ENCODE measurements at regions not wholly inside any gene's neighbourhood (a gene's known extent, or its start where the extent isn't known, plus 50 kb on each side); places are given as distances from the start of the nearest gene placed in this dataset.

DNA sequence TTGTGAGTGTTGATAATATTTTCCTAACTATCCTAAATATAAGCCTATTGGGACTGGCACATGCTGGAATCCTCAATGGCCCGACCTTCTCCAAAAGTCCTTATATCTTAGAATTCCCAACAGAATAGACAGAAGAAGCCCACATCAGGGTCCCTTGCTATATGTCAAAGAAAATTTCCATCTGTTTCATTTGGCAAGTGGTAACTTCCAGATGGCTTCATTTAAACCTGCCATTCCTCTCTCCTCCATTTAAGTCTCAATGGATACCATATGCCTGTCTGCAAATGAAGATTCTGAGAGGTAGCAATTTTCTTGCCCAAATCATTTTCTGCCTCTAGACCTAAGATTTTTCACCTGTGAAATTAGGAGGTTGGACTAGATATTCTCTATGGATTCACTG lies 73.1 kb upstream of the KCNA4 start:
- DNase-seq (ENCODE audit: low spot score), result no peak

DNA sequence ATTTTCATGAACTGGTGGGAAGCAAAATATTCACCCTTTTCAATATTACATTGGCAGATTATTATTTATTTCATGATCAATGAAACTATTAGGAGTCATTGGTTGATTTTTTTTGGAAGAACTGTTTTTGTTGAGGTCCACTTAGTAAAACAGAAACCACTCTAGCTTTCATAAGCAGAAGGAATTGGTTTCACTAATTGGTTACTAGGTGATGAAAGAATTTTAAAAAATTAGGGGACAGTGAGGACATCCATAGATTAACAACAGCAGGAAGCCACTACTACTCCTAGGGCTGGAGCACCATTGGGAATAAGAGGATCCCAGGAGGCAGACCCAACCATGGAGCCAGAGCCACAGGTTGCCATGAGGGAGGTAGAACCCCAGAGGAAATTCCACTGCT lies 74.4 kb upstream of the KCNA4 start:
- no peak for DNase-seq (ENCODE audit: low spot score)

DNA sequence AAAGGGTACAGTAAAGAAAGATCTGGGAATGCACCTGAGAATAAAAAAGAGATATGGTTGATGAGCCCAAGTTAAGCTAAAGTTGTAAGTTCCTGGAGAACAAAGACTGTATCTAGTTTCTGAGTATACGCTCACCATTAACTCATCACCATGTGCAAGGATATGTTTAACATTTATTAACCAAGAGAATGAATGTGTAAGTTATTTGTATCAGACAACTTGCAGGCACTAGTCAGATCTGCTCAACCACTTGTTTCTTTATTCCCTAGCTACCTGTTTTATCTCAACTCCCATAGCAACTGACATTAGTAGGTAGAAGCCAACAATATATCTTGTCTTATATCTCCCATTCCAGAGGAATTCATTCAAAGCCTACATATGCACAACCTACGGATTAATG lies 74.9 kb upstream of the KCNA4 start:
- DNase-seq (ENCODE audit: low spot score), result no peak

DNA sequence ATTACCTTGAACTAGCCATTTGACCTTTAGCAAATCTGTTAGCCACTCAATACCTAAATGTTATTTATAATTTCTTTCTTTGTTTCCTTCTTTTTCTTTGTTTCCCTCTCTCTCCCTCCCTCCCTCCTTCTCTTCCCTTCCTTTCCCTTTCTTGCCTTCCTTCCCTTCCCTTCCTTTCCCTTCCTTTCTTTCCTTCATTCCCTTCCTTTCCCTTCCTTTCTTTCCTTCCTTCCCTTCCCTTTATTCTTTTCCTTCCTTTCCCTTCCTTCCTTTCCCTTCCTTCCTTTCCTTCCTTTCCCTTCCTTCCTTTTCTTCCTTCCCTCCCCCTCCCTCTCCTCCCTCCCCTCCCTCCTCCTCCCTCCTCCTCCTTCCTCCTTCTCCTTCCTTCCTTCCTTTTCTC lies 75.7 kb upstream of the KCNA4 start:
- no peak for DNase-seq (ENCODE audit: low spot score)

DNA sequence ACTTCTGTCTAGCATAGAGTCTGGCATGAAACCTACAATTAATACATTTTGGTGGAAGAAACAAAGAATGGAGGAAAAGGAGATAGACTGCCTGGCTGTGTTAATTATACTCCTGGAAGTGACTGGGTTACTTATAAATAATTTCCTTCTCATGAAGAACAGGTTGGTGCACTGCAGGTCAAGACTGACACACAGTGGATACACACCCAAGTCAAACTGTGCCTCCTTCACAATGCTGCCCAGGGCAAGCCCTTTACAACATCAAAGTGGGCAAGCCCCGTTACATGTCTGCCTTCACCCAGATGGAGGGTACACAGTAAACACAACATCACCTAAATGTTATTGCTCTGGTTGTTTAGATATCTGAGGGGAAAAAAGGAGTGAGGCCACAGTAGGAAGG lies 83.7 kb upstream of the KCNA4 start:
- no peak for DNase-seq (ENCODE audit: low spot score)

DNA sequence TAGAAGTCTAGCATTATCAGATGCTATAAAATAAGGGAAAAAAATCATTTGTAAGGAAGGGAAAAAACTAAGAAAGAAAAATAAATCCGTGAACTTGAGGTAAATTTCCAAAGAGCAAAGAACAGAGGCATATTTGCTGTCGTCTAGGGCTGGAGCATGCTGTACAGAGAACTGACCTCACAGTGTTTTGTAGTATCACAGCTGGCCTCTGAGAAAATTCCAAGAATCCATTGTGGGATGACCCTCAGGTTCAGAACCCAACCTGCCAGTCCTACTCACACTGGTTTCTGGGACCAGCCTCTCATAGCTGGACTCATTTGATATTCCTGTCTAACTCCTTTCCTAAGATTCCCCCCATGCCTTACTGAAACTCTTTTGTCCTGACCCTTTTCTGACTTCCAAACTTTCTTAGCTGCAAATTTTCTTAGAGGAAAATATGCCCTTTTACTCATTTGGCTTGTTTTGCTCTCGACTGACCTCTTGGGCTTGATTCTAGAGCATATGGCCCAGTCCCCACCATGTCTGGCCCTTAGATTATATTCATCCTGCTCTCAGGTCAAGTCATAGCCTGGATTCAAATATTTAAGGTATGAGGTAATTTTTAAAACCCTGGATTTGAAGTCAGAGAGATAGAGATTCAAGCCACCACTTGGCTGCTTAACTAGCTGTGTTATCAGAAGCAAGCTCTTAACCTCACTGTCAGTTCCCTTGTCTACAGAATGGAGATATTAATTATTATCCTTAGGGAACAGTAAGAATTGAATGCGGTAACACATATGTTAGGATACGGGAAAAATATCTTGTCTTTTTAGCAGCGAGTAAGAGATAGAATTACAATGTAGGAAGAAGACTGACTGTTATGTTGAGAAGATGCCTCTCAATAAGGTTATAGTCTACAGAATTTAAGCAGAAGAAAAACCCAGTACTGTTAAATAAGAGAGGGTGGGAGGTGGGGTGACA lies 89.7 kb upstream of the KCNA4 start:
- no peak for DNase-seq (ENCODE audit: low spot score)

DNA sequence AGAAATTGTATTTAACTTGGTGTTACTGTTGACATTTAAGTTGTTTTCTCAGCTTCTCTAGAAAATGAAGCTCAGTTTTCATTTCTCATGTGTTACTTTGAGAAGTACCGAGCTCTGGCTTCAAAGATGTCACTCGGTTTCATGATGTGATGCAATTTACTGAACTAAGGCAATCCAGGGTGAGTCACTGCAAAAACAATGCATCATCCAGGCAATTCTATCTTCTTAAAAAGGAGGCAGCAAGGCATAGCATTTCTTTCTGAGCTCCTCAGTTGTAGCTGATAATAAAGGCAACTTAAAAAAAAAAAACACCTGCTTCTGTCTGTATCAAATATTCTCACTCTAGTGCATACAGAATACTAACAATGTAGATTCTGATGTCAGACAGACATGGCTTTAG lies 91.1 kb upstream of the KCNA4 start:
- DNase-seq (ENCODE audit: low spot score), result no peak

DNA sequence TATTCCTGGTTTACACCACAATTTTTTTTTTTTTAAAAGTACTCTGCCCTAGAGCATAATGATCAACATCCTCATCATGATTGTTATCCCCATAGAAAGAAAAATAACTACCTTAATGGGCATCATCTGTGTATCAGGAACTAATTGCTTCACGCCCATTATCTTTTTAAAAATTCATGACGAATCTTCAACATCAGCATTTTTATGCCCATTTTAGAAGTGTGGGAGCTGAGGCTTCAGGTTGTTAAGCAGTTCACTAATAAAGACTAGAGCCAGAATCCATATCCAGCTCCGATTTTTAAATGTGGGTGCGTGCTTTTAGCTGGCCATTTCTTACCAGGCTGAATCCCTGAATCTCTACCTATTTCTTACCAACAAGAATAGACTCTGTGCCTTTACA lies 92.9 kb upstream of the KCNA4 start:
- no peak for DNase-seq (ENCODE audit: low spot score)

DNA sequence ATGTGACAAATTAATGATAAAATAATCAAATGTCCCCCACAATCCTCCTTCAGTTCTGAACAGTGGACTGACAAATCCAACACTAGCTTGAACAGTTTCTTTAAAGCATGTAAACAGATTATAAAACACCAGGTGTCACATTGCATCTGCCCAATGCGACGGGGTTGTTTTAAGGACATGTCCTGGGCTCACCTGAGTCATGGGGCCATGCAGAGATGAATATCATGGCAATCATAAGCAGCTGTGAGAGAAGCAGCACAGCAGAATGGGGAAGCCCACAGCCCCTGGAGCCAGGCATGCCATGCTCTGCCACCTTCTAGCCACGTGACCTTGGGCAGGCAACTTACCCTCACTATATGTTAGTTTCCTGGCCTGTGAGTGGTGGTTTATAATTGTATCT lies 93.9 kb upstream of the KCNA4 start:
- no peak for DNase-seq (ENCODE audit: low spot score)

DNA sequence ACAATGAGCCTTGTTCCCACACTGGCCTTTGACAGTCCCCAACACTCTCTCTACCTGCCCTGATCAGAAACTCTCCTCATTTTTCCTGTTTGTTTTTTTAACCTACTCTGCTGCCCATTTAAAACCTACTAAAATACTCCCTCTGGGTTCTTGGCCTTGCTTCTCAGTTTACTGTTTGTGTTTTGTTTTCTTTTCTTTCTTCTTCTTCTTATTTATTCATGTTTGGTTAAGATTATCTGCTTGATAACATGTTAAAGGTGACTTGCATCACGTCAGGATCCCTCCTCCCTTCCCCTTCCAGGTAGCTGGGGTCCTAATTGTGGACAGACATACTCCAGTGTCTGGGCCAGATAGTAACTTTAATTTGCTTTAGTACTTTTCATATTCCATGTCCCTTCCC lies 95.0 kb upstream of the KCNA4 start:
- no peak for DNase-seq (ENCODE audit: low spot score)

DNA sequence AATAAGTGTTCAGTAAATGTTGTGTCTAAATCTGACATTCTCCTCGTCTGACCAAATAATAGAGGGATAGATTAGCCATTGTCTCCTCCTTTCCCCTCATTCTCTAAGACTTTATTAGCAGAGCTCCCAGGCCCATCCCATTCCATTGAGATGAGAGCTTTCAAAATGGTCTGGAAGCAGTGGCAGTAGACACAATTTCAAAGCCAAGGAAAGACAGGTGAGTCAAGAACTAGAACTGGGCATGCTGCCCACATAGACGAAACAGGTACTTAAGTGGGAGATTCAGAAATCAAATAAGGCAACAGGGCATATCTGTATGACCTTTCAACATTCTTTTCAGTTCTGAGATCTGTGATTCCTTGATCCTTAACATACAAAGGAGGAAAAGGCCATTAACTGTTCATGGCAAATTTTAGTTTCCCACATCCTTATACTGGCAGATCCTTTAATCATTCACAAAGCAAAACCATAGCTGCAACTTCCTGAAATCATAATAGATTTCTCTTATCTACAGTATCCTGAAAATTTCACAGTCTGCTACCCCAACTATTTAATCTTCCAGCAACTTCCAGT lies 96.6 kb upstream of the KCNA4 start:
- no peak for DNase-seq (ENCODE audit: low spot score)

DNA sequence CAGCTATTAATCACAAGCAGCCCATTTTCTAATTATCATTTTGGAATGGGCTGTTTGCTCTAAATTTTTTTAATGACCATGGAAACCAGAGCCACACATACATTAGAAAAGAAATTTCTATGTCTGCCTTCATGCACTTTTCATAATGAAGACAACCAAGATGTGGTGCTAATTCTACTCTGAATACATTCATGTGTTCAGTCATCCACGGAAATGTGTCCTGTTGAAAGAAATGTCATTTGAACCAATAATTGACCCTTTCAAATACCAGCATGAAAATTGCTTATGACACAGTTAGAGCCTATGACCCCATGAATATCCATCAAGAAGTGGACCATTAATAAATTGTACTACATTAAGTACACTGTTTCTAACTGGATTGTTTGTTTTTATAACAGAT lies 99.7 kb upstream of the KCNA4 start:
- no peak for DNase-seq (ENCODE audit: low spot score)

DNA sequence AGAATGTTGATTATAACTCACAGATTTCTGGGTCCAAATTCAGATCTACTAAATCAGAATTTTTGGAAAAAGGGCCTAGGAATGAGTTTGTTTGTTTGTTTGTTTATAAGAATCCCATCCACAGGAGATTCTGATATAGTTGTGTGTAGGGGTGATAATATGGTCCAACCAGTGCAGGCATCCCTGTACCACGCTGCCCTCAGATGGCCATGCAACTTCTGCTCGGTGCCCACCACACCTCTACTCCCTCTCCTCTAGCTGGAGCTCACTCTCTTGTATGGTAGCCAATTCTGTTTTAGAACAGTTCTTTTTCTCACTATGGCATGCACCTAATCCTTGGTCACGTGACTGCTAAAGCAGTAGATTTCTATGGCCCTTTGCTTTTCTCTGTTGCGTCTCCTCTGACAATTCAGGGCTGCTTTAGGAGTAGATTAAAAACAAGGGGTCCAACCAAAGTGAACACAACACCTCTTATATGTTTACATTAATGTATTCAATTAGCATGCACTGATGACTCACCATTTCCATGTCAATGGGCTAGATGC lies 103.3 kb upstream of the KCNA4 start:
- no peak for DNase-seq (ENCODE audit: low spot score)

DNA sequence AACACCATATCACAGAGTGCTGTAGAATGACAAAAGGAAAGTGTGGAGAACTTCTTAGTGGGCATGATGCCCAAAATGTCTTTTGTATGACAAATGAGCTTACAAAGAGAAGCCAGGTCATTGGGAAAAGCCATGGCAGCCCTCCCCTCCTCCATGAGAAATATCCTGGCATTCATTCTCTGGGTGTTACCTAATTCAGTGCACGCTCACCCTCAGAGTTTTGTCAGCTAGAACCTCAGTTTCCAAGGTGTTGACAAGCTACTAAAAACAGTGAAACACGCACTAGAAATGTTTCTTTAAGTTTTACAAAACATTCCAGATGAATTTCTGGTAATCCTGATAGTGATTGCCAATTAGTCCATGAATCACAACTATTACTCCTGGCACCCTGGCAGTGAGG lies 105.4 kb upstream of the FSHB start:
- DNase-seq (ENCODE audit: low spot score), result no peak

DNA sequence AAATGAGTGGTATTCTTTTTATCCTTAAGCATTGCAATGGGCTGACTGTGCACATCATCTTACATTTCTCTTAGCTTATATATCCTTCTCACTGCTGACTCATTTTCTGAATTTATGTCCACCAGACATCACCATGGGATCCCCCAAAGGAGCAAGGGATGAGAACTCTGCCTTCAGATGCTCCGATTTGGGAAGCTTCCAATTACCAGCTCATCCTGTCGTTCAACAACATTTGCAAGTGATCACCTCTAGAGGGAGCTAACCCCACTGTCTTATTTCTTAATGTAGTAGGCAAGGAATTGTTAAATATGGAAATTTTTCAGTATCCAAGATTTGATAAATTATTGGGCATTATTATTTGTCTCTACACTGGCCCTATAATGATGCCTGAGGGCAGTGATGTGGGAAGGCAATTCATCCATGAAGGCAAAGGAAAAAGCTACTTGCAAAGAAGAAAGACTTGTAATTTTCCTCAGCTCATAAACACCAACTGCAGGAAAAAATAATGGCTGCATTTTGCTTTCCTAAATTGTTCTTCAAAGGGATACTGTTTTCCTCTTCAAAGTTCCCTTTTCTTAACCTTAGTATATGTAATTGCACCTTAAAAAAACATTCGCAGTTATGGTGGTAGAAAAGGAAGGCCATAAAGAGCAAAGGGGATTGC lies 102.4 kb upstream of the FSHB start:
- peak; percentile 61 for DNase-seq (ENCODE audit: low spot score)

DNA sequence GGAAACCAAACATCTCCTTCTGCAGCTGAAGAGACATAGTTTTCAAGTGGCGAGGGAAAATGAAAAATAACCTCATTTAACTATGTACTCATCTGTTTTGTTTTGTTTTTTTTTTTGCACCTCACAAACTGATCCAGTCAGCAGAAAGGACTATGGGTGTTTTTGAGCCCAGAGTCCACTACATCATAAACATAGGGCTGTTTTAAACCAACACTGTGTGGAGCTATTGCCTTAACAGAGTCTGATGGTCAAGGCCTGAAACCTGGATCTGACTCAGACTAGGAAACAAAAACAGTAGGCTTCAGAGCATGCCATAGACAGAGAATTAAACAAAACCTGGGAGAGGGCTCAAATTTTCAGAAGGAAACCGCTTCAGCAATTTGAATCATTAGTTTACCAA lies 99.3 kb upstream of the FSHB start:
- DNase-seq (ENCODE audit: low spot score), result peak; percentile 67

DNA sequence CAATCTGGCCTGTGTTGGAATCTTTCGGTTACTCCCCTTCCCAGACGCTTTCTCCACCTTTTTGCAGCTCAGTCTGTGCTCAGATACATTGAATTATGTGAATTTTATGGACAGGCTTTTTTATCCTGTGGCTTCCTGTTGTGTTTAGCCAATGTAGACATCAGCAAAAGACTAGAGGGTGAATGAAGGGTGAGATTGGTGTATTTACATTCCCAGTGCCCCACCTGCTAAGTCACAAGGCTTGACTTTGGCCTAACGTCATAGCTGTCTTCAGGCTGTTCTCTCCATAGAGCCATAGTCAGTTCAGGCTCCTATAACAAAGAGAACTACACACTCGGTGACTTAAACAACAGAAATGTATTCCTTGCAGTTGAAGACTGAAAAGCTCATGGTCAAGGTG lies 97.5 kb upstream of the FSHB start:
- DNase-seq (ENCODE audit: low spot score), result peak; percentile 33

DNA sequence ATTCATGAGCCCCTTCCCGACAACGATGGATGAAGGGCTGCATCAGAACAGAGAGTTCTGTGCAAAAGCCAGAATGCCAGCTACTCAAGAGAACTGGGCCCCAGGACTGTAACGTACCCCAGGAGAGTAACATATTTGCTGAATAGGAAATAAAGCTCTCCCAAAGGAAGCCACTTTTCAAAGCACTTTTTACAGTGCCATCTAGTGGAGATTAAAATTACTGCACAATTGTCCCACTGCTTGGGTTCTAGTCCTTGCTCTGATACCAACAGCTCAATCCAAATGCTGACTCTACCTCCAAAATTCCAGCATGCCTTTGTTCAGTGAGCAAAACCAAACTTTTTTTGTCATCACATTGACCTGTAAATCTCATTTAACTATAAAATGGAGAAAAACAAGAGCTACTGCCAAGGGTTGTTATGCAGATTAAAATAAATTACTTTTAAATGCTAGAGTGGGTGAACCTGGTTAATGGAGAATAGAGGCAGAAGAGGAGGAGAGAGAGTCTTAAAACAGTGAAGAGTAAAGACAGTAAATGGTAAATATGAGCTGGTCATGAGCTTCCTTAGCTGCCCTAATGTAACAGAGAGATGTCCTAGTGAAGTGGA lies 87.6 kb upstream of the FSHB start:
- peak; percentile 84 for DNase-seq (ENCODE audit: low spot score)

DNA sequence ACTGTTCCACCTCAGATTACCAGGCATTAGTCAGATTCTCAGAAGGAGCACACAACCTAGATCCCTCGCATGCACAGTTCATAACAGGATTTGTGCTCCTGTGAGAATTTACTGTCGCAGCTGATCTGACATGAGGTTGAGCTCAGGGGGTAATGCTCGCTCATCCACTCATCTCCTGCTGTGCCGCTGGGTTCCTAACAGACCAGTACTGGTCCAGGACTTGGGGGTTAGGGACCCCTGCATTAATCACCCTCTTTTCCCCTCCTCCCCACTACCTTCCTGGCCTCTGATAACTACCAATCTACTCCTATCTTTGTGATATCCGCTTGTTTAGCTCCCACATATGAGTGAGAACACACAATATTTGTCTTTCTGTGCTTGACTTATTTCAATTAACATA lies 83.5 kb upstream of the FSHB start:
- DNase-seq (ENCODE audit: low spot score), result no peak

DNA sequence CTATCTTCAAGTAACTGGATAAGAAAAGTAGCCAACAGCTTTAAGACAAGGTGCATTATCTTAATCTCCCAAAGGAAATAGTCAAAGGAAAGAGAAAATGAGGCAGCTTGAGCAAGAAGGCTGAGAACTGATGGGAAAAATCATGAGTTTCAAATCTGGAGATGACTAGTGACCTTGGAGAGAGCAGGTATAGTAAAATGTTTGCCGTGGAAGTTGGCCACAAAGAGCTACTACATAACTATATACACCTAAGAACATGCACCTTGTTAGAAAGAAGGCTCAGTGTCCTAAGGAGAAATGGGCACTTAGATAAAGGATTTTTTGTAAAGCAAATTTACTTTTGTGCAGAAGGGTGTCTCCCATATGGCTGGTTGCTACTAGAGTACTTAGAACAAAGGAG lies 80.8 kb upstream of the FSHB start:
- no peak for DNase-seq (ENCODE audit: low spot score)

DNA sequence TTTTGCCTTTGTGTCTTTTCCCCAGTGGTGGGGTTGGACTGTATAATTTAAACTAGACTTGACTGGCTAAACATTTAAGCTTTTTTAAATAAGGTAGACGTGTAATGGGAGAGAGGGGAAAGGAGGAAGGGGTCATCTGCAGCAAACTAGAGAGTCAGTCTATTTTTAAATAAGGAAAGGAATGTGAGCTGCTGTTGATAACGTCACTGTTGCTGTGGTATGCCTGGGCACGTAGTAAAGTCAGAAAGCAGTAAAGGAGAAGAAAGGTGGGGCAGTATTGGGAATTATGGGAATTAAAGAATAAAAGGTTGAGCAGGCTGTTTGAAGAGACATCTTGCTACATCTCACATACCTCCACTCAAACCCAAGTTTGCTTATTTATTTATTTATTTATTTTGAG lies 80.4 kb upstream of the FSHB start:
- no peak for DNase-seq (ENCODE audit: low spot score)

DNA sequence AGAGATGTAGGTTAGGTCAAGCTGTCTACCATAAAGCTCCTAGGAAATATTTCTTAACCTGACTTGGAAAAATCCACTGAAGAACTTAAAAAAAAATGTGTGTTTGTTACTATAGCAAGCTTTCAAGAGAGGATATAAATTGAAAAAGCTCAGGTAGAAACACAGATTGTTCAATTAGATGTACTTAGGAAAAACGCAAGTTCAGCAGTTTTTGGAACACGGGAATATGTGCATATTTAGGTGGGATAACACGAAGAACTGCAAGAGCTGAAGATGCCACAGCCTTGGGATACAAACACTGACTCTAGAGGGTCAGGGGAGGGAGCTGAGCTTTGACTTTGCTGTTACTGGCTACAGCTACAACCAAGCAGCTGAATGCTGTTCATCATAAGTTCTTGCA lies 77.8 kb upstream of the FSHB start:
- no peak for DNase-seq (ENCODE audit: low spot score)

Data from HT-29 (cell line).